ENCODE measurements at regions not wholly inside any gene's neighbourhood (a gene's known extent, or its start where the extent isn't known, plus 50 kb on each side); places are given as distances from the start of the nearest gene placed in this dataset.

- FAIRE-seq (no peak), DNase-seq (ENCODE audit: low read depth) (no peak)
- no peaks in the 10 kb centered on the region for H3K4me1 Mint-ChIP-seq (ENCODE audit: low read depth, unreplicated experiment)
- Histone ChIP-seq H2AFZ (ENCODE audit: low read depth, low read length) (no peak overlapping the region), H3K9ac (ENCODE audit: low read length) (no peak overlapping the region), H3K4me2 (ENCODE audit: low read length) (no peak overlapping the region), H4K20me1 (ENCODE audit: insufficient read depth, low read length) (no peaks in the 10 kb centered on the region), H3K27me3 (ENCODE audit: insufficient read depth, low read length) (no peaks in the 10 kb centered on the region), H3K4me1 (ENCODE audit: insufficient read depth, low read length) (no peaks in the 10 kb centered on the region), H3K4me3 (ENCODE audit: insufficient read depth, low read depth, low read length) (no peak overlapping the region), H3K79me2 (ENCODE audit: insufficient read depth, low read length) (no peaks in the 10 kb centered on the region), H3K27ac (ENCODE audit: low read depth, low read length) (no peak overlapping the region), H3K9me3 (ENCODE audit: insufficient read depth, low read depth, low read length) (no peaks in the 10 kb centered on the region), H3K36me3 (ENCODE audit: insufficient read depth, low read length) (no peaks in the 10 kb centered on the region)
- H3K4me3 Mint-ChIP-seq (ENCODE audit: unreplicated experiment), result no peak overlapping the region
- TF ChIP-seq EZH2 (IDR thresholded peaks at IDR 0.05; ENCODE audit: insufficient read depth, low read length) (no peak), CTCF (IDR thresholded peaks at IDR 0.05; ENCODE audit: insufficient read depth, low read depth, low read length) (no peak)
- no peaks in the 10 kb centered on the region for H3K36me3 Mint-ChIP-seq (ENCODE audit: low read depth, unreplicated experiment)
- no peaks in the 10 kb centered on the region for H3K9me3 Mint-ChIP-seq (ENCODE audit: unreplicated experiment)
- H3K27ac Mint-ChIP-seq (ENCODE audit: unreplicated experiment), result no peak overlapping the region
- H3K27me3 Mint-ChIP-seq (ENCODE audit: low read depth, unreplicated experiment), result no peaks in the 10 kb centered on the region
Measured at GRCh38 chr2:146503366-146503765, 1341.5 kb upstream of the ACVR2A start.

- Histone ChIP-seq H4K20me1 (ENCODE audit: insufficient read depth, low read length) (no peaks in the 10 kb centered on the region), H2AFZ (ENCODE audit: low read depth, low read length) (no peak overlapping the region), H3K4me1 (ENCODE audit: insufficient read depth, low read length) (no peaks in the 10 kb centered on the region), H3K4me2 (ENCODE audit: low read length) (no peak overlapping the region), H3K27ac (ENCODE audit: low read depth, low read length) (no peak overlapping the region), H3K4me3 (ENCODE audit: insufficient read depth, low read depth, low read length) (no peak overlapping the region), H3K36me3 (ENCODE audit: insufficient read depth, low read length) (no peaks in the 10 kb centered on the region), H3K9ac (ENCODE audit: low read length) (no peak overlapping the region), H3K79me2 (ENCODE audit: insufficient read depth, low read length) (no peaks in the 10 kb centered on the region), H3K9me3 (ENCODE audit: insufficient read depth, low read depth, low read length) (no peaks in the 10 kb centered on the region), H3K27me3 (ENCODE audit: insufficient read depth, low read length) (no peaks in the 10 kb centered on the region)
- Mint-ChIP-seq H3K27me3 (ENCODE audit: low read depth, unreplicated experiment) (no peaks in the 10 kb centered on the region), H3K9me3 (ENCODE audit: unreplicated experiment) (peaks cover 8% of the 10 kb centered on the region), H3K27ac (ENCODE audit: unreplicated experiment) (no peak overlapping the region), H3K4me1 (ENCODE audit: low read depth, unreplicated experiment) (no peaks in the 10 kb centered on the region), H3K4me3 (ENCODE audit: unreplicated experiment) (no peak overlapping the region), H3K36me3 (ENCODE audit: low read depth, unreplicated experiment) (no peaks in the 10 kb centered on the region)
- no peak for DNase-seq (ENCODE audit: low read depth)
- TF ChIP-seq EZH2 (IDR thresholded peaks at IDR 0.05; ENCODE audit: insufficient read depth, low read length) (no peak), CTCF (IDR thresholded peaks at IDR 0.05; ENCODE audit: insufficient read depth, low read depth, low read length) (no peak)
- no peak for FAIRE-seq
Measured at GRCh38 chr2:146496248-146496647, 1348.6 kb upstream of the ACVR2A start.

- Mint-ChIP-seq H3K36me3 (ENCODE audit: low read depth, unreplicated experiment) (no peaks in the 10 kb centered on the region), H3K4me1 (ENCODE audit: low read depth, unreplicated experiment) (peaks cover 2% of the 10 kb centered on the region), H3K9me3 (ENCODE audit: unreplicated experiment) (peaks cover 4% of the 10 kb centered on the region), H3K27ac (ENCODE audit: unreplicated experiment) (no peak overlapping the region), H3K4me3 (ENCODE audit: unreplicated experiment) (no peak overlapping the region), H3K27me3 (ENCODE audit: low read depth, unreplicated experiment) (no peaks in the 10 kb centered on the region)
- Histone ChIP-seq H4K20me1 (ENCODE audit: insufficient read depth, low read length) (no peaks in the 10 kb centered on the region), H3K4me3 (ENCODE audit: insufficient read depth, low read depth, low read length) (no peak overlapping the region), H3K36me3 (ENCODE audit: insufficient read depth, low read length) (no peaks in the 10 kb centered on the region), H3K27me3 (ENCODE audit: insufficient read depth, low read length) (no peaks in the 10 kb centered on the region), H3K27ac (ENCODE audit: low read depth, low read length) (no peak overlapping the region), H3K4me2 (ENCODE audit: low read length) (no peak overlapping the region), H3K9me3 (ENCODE audit: insufficient read depth, low read depth, low read length) (no peaks in the 10 kb centered on the region), H3K4me1 (ENCODE audit: insufficient read depth, low read length) (no peaks in the 10 kb centered on the region), H3K9ac (ENCODE audit: low read length) (no peak overlapping the region), H2AFZ (ENCODE audit: low read depth, low read length) (no peak overlapping the region), H3K79me2 (ENCODE audit: insufficient read depth, low read length) (no peaks in the 10 kb centered on the region)
- no peak for TF ChIP-seq CTCF (IDR thresholded peaks at IDR 0.05; ENCODE audit: insufficient read depth, low read depth, low read length)
- no peak for TF ChIP-seq EZH2 (IDR thresholded peaks at IDR 0.05; ENCODE audit: insufficient read depth, low read length)
- DNase-seq (ENCODE audit: low read depth) (peak; percentile 20), FAIRE-seq (no peak)
Measured at GRCh38 chr2:146489386-146489785, 1355.4 kb upstream of the ACVR2A start.

Measured in astrocyte (in vitro differentiated cells and primary cell).